ENCODE measurements at regions not wholly inside any gene's neighbourhood (a gene's known extent, or its start where the extent isn't known, plus 50 kb on each side); places are given as distances from the start of the nearest gene placed in this dataset.

GRCh38 chr12:67911275-67911600, 78.0 kb upstream of the IFNG-AS1 start:
- TF ChIP-seq CTCF (IDR thresholded peaks at IDR 0.05) (no peak), SIN3A (IDR thresholded peaks at IDR 0.05; ENCODE audit: borderline replicate concordance, low read depth, low read length) (no peak), REST (IDR thresholded peaks at IDR 0.05; ENCODE audit: low read depth, low read length) (no peak), POLR2AphosphoS5 (IDR thresholded peaks at IDR 0.05; ENCODE audit: low read depth, low read length) (no peak), USF1 (IDR thresholded peaks at IDR 0.05; ENCODE audit: borderline replicate concordance, low read depth) (no peak), RFX5 (IDR thresholded peaks at IDR 0.05; ENCODE audit: low read length) (no peak)

All from SK-N-SH (cell line).